ENCODE measurements at regions not wholly inside any gene's neighbourhood (a gene's known extent, or its start where the extent isn't known, plus 50 kb on each side); places are given as distances from the start of the nearest gene placed in this dataset.
"Not testable (repeated sequence)": the region's sequence is repeated elsewhere in the genome, so short reads cannot be mapped to it uniquely, and the experiment has no call there.

DNA sequence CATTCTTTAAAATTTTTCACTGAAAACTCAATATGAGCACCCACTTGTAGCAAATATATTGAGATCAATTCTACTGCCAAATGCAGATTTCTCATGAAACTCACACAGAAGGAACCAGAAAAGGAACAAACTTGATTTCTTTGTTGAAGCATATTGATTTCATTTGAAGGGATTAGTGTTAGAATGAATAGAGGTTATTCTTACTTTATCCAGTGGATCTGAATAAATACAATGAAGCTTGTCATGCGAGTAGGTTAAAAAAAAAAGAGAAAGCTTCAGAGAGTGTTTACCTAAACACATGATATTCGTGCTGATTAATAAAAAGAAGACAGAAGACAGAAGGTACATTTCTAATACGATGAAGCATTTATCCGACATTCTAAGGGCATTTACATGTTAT, 226.7 kb upstream of the ZSWIM2 start:
- DNase-seq (ENCODE audit: low spot score), result no peak

DNA sequence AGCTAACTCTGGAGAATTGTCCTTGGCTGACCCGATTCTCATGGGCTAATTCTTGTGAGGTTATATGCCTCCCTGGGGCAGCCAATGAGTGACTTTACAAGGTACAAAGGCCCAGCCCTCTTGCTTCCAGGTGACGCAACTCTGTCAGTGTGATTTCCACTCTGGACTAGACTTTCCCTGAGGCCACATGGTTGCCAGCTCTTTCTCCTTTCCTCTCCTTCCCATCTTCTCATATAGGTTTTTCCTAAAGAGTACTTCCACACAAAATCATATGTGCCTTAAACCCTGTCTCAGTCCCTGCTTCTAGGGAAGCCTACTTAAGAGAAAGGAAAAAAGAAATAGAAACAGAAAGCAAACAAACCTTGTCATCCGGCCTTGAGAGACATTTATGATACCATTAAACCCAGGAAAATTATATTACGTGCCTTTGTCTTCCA, 226.2 kb upstream of the ZSWIM2 start:
- DNase-seq (ENCODE audit: low spot score), result no peak

DNA sequence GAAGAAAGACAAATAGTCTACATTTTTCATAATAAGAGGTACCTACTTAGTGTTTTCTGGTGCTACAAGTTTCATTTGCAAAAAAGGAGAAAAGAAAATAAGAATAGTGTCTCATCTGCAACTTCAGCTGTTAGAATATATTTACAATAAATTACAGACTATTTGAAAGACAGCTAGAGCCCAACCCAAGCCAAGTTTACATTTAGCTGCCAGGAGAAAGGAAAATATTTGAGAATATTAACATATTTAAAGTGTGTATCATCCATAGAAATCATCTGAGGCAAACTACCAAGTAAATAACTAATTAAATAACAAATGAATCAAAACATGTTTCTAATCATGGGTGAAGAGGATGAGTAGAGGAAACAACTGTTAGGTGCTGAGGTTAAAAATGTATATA, 209.2 kb upstream of the ZSWIM2 start:
- DNase-seq (ENCODE audit: low spot score), result no peak

DNA sequence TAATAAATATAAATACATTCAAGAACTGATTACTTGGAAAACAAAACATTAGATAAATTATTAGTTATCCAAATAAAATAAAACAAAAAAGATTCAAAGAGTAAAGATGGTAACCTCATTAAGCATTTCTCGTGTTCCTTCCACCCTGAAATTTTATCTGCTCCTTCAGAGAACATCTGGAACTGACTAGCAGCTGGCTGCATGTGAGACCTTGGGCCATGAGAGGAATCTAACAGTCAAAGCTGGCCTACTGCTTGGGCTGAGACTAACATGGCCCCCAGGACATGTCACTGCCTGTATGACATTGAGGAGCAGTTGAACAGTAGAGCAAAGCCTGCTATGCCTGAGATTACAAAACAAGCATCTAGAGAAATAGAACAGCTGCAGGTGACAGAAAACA, 208.5 kb upstream of the ZSWIM2 start:
- DNase-seq (ENCODE audit: low spot score), result no peak

DNA sequence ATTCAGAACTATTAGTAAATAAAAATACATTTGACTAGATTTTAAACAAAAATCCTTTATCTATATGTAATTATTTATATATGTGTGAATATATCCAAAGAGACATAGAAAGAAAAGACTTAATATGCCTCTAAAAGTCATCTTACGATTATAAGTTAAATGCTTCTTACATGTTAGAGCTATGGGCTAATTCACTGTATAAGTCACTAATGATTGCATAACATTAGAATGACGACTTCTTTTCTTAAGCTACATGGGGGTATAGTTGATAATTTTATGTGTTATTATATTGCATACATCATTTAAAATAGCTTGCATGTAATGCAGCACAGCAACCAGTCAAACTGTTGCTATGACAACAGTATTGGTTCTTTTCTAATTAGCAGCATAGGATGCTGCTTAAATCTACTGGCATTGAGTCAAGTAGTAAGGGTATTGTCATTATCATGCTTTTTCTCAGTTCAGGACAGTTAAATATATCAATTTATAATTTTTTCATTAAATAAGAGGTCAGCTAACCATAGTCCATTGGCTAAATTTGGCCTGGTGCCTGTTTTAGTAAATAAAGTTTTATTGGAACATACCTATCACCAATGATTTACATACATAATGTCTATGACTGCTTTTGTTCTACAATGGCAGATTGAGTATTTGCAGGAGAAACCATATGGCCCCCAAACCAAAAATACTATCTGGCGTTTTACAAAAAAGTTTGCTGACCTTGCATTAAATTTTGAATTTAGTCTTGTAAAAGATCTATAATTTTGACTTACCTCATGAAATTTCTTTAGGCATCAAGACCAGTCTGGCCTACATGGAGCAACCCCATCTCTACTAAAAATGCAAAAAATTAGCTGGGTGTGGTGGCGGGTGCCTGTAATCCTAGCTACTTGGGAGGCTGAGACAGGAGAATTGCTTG, 207.7 kb upstream of the ZSWIM2 start:
- no peak for DNase-seq (ENCODE audit: low spot score)

DNA sequence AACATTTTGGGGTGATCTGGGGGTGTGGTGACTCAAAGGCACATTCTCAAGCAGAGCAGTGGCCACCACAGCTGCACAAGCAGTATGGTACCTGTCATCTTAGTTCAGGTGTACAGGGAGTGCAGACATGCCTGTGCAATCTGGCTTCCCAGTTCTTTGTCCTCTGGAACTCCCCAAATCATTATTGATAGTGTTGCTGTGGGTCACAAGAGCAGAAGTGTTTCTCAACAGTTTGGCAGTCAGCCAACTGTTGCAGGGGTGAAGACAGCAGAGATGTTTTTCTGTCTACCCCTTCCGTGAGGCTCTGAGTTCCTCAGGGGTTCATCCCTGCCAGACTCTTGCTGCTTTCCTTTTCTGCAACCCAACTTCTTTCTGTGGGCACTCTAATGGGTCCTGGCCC, 206.5 kb upstream of the ZSWIM2 start:
- no peak for DNase-seq (ENCODE audit: low spot score)

DNA sequence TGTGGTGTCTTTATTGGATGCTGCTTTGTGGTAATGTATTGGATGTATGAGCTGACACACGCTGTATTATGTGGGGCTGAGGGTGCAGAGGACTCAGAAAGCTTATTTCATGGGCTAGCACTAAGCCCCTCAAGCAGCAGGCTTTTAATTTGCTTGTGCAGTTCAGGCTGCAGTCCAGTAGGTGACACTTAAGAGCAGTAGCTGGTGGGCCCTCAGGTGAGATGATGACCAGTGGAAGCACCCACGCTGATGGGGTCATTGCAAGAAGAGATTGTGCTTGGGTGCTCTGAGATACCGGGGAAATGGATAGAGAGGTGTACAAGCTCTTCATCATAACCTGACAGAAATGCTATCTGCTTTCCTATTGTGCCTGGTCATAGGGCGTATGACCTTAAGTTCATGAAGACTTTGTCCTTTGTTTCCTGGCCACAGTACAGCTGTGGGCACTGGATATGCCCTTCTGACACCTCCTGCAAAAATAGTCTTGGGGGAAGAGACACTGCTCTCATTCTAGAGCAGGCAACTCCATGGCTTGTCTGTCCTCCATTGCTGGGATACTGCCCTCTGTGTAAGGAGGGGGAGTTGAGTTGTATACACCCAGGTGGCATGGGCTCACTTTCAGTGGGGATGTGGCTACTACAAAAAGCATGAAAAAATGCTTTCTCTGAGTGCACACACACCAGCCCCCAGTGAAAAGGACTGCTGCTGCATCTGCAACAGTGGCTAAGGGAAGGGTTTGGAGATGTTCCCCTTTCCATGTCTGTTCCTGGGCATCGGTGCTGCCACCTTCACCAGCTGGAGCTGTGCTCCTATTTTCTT, 205.7 kb upstream of the ZSWIM2 start:
- DNase-seq (ENCODE audit: low spot score), result no peak

DNA sequence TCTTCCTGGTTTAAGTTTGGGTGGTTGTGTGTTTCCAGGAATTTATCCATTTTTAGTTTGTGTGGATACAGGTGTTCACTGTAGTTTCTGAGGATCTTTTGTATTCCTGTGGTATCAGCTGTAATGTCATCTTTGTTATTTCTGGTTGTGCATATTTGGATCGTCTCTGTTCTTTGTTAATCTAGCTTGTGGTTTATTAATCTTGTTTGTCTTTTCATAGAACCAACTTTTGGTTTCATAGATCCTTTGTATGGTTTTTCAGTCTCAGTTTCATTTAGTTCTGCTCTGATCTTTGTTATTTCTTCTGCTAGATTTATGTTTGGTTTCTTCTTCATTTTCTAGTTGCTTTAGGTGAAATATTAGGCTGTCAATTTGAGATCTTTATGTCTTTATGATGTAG, 202.4 kb upstream of the ZSWIM2 start:
- no peak for DNase-seq (ENCODE audit: low spot score)

DNA sequence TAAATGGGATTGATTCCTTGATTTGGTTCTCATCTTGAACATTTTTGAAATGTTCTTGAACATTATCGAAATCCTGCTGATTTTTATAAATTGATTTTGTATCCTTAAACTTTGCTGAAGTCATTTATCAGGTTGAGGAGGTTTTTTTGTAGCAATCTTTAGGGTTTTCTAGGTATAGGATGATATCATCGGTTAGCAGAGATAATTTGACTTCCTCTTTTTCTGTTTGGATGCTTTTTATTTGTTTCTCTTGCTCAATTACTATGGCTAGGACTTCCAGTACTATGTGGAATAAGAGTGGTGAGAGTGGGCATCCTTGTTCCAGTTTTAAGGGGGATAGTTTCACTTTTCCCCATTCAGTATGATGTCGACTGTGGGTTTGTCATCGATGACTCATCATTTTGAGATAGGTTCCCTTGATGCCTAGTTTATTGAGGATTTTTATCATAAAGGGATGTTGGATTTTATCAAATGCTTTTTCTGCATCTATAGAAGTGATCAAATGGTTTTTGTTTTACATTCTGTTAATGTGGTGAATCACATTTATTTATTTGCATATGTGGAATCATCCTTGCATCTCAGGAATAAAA, 201.5 kb upstream of the ZSWIM2 start:
- no peak for DNase-seq (ENCODE audit: low spot score)

DNA sequence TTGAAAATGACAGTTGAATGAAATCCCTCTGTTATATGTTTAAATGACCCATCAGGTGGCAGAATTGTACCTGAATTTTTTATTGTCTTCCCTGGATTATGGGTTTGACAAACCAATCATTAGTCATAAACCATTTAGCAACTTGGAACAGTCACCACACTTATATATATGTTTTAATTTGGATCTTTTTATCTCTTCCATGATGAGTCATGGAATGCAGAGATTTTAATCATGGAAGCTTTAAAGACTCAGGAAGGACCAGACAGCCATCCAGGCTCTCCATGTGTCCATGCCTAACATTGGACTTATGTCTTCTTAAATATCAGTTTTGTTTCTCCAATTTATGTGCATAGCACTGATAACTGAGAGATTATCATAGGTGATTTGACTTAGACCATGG, 188.3 kb upstream of the ZSWIM2 start:
- no peak for DNase-seq (ENCODE audit: low spot score)

DNA sequence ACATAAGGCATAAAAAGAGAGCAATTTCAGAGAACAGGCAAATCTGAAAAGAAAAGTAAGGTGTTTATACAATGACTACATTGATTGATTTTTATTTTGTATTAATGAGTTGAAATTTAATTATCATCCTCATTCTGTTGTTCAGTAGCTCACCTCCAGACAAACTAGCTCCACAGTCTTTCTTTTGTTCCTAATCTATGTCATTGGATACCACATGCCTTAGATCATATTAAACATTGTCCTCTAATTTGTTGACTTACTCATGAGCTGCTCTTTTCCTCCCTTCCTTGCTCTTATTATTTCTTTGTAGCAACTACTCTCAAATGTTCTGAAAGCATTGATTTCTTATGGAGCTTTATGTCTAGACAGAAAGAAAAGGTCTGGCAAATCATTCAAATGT, 185.5 kb upstream of the ZSWIM2 start:
- no peak for DNase-seq (ENCODE audit: low spot score)

DNA sequence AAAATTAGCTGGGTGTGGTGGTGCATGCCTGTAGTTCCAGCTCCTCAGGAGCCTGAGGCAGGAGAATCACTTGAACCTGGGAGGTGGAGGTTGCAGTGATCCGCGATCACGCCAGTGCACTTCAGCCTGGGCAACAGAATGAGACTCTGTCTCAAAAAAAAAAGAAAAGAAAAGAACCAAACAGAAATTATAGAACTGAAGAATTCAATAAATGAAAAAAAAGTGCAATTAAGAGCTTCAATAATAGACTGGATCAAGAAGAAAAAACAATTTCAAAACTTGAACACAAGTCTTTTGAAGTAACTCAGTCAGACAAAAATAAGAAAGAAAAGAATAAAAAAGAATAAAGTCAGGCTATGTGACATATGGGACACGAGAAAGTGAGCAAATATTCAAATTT, 175.8 kb upstream of the ZSWIM2 start:
- no peak for DNase-seq (ENCODE audit: low spot score)

DNA sequence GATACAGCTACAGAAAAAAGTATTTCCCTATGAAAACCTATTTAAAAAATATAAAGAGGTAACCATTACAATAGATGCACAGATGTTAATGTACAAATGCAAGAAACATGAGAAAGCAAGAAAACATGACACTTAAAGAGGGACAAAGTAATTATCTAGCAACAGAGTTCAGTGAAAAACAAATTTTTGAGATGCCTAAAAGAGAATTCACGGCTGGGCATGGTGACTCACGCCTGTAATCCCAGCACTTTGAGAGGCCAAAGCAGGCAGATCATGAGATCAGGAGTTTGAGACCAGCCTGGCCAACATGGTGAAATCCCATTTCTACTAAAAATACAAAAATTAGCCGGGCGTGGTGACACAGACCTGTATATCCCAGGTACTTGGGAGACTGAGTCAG, 175.0 kb upstream of the ZSWIM2 start:
- DNase-seq (ENCODE audit: low spot score), result not testable (repeated sequence)

DNA sequence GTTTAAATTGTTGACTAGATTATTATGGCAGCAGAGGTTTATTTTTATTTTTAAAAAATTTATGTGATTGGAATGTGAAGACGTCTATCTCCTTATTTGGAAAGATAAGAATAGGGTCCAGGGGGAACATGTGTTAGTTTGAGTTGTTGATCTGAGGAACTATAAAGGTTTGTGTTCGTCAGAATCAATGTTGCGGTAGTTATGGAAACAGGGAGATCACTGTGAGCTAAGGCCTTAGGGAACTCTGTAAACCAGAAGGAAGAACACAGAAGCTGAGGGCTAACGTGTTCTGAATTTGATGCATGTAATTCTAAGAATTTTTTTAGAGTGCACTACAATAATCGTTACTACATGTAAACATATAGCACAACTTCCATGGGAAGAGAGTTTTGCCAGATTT, 168.5 kb upstream of the ZSWIM2 start:
- DNase-seq (ENCODE audit: low spot score), result no peak

DNA sequence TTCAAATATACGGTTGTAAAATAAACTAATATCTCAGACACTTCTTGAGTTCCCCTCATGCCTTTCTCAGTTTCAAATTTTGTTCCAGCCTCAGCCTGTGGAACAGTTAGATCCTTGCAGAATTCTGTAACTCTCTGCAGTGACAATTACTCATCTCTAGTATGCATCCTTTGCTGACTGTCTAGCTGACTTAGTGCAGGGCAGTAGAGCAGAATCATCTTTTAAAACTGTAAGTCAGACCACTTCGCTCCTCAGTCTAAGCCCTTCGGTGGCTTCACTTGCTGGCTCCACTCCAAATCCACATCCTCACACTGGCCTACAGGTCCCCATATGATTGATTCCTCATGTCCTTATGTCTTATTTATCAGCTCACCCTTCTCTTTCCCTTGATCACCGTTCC, 164.1 kb upstream of the ZSWIM2 start:
- no peak for DNase-seq (ENCODE audit: low spot score)

DNA sequence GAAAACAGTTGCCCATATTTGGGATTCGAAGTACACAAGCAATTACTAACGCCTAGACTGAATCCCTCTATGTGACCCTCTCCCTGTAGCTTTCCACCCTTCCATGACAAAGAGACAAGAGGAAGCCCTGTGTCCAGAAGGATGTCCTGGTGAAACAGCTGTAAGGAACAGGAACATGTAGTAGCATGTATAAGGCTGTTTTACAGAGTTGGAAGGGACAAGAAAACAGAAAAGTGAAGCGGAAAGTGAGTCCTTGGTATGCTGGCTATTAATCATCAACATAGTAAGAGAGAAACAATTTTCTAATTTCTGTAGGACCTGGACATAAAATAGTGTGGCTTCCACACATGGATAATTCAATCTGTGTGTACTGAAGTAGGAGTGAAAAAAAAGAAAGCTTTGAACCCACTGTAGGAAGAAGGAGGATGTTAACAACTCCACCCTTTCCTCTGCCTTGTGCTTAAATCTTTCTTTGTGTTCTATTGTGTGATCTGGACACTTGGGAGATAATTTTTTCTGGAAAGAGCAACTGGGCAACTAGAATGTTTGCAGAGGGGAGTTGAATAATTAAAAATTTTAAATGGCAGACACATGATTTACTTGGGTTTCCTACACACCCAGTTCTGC, 162.3 kb upstream of the ZSWIM2 start:
- no peak for DNase-seq (ENCODE audit: low spot score)

DNA sequence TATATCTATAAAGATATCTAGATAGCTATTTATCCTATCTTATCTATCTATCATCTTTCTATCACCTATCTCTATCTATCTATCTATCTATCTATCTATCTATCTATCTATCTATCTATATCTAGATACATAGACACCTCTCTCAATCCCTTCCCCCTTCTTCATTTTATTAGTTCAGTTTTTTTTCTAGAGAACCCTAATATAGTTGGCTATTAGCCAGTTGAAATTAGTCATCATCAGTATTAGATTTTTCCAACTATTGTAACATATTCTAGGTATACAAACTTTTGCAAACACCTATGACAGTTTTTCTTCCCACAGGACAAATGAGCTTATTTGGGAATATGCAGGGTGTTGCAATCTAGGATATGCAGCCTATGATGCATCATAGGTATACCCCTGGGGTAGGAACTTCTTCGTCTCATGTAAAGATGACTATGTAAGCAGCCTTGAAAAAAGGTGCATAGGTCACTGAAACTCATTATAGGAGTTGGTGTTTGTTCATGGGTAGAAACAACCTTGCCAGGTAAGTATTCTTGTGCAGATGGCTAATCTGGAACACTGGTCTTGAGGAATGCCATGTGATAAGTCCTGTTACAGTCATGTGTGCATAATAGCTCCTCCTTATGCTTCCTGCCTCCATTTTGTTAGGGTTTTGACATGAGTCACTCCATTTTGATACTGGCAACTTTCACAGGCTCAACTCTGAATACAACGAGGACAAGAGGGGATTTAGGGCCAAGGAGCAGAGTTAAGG, 160.7 kb upstream of the ZSWIM2 start:
- DNase-seq (ENCODE audit: low spot score), result no peak

DNA sequence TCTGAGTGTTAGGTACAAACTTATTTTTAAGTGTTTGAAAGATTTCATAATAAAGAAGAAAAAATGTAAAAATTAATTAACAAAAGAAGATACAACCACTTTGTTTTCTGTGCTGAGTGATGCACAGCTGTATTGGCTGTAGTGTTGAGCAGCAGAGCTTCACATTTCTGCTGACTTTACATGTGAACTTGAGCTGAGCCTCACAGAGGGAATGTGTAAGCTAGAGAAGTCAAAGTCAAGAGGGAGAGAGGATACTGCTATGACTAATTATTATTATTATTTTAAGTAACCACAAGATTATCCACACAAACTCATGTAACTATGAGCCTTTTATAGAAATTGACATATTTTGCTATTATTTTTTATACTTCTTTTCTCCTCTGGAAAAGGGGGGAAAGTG, 159.1 kb upstream of the ZSWIM2 start:
- DNase-seq (ENCODE audit: low spot score), result no peak

DNA sequence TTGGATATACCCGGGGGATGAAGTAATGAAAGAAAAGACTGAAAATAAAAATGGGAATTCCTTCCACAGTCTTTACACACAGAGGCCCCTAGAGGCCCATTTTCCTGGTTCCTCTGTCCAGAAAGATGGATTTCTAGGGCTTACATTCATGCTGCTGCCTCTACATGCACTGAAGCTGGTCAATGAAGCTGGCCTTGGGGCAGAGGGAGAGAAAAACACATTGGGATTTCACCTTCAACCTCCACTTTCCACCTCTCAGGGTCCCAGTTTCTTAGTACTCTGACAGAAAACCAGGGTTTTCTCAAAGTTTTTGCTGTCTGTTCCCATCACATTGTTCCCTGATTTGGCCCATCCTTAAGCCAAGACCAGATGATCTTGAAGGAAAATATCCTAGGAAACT, 154.6 kb upstream of the ZSWIM2 start:
- DNase-seq (ENCODE audit: low spot score), result no peak

DNA sequence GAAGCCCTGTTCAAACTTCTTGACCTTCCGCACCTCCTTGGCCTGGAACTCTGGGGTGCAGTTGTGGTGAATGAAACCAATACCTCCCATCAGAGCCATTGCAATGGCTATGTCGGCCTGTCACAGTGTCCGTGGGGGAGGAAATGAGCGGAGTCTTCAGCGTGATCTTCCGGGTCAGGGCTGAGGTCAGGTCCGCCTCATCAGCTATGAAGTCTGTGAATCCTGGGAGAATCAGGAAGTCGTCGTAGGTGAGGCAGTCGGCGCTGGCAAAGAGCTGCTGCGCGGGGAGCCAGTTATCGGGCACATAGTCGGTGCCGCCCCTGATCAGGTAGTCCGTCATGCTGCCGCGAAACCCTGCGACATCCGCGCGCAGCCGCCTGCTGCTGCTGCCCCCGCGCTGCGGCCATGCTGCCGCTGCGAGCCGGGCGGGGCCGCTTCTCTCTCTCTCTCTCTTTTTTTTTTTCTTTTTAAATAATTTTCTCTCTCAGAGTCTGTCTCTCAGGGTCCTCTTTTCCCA, 154.1 kb upstream of the ZSWIM2 start:
- DNase-seq (ENCODE audit: low spot score), result no peak

DNA sequence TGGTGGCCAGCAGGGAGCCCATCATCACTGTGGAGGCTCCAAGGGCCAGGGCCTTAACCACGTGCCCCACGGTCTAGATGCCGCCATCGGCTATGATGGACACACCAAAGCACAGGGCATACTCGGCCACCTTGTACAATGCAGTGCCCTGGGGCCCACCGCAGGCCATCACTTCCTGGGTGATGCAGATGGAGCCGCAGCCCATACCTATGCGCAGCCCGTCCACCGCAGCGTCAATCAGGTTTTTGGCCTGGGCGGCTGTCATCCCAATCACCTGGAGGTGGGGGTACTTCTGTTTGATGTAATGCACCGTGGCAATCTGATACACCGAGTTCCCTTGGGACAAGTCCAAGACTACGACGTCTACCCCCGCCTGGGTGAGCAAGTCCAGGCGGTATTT, 153.3 kb upstream of the ZSWIM2 start:
- DNase-seq (ENCODE audit: low spot score), result no peak

Data from mesenteric fat pad (tissue), 1 donor.